Activated CD4-positive, alpha-beta memory T cell treated with anti-CD3 and anti-CD28 coated beads, Interleukin-2, amount 10 ng/mL, durations not matched to agents 7 days and 5 days (primary cell): ENCODE measurements at regions not wholly inside any gene's neighbourhood (a gene's known extent, or its start where the extent isn't known, plus 50 kb on each side); places are given as distances from the start of the nearest gene placed in this dataset.

Source experiments
- CTCF ChIA-PET: fragments of 350-600 bp; sonication (Branson Sonifier 250); formaldehyde crosslinking; loops from one replicate; lab custom pipeline; 2021; ENCODE audit warnings: antibody characterized with exemption, inconsistent platforms; lab: Charles Lee
- POLR2A ChIA-PET: fragments of 350-600 bp; sonication (Branson Sonifier 250); formaldehyde crosslinking; loops from one replicate; lab custom pipeline; 2021; ENCODE audit warnings: antibody characterized with exemption; lab: Charles Lee
- DNase-seq: peaks from one replicate; pipeline ENCODE4 v3.0.0-alpha.2; 2020
- H3K27ac Mint-ChIP-seq: one replicate; pipeline ENCODE4 v1.8.0; 2021; ENCODE audit warnings: mild to moderate bottlenecking, mixed read lengths
- H3K27me3 Mint-ChIP-seq: one replicate; pipeline ENCODE4 v1.8.0; 2021; ENCODE audit warnings: mixed read lengths
- H3K36me3 Mint-ChIP-seq: one replicate; pipeline ENCODE4 v1.8.0; 2021; ENCODE audit warnings: low read depth, mixed read lengths
- H3K4me1 Mint-ChIP-seq: one replicate; pipeline ENCODE4 v1.8.0; 2021; ENCODE audit warnings: mixed read lengths
- H3K4me3 Mint-ChIP-seq: one replicate; pipeline ENCODE4 v1.8.0; 2021; ENCODE audit warnings: mild to moderate bottlenecking, mixed read lengths
- H3K9me3 Mint-ChIP-seq: one replicate; pipeline ENCODE4 v1.8.0; 2021; ENCODE audit warnings: mixed read lengths

DNA sequence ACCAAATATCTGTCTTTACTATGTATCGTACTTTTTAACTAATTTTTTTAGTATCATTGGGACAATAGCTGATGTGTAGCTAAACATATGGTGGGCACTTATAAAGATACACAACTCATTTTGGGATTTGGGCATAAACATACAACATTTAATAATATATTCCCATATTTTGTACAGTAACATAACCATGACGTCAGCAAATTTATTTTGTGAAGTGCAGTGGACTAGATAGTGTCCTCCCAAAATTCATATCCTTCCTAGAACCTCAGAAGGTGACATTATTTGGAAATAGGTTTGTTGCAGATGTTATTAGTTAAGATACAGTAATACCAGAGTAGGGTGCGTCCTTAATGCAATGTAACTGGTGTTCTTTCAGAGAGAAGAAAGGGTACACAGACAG lies 356.7 kb downstream of the CDH7 start:
- H3K27me3 Mint-ChIP-seq: no peaks in the 10 kb centered on the region
- peaks cover 12% of the 10 kb centered on the region for H3K9me3 Mint-ChIP-seq
- no peak overlapping the region for H3K4me3 Mint-ChIP-seq
- H3K36me3 Mint-ChIP-seq: no peaks in the 10 kb centered on the region
- H3K4me1 Mint-ChIP-seq: no peaks in the 10 kb centered on the region
- H3K27ac Mint-ChIP-seq: no peak overlapping the region
- POLR2A ChIA-PET: no interaction called here
- no peak for DNase-seq
- CTCF ChIA-PET: no interaction called here

DNA sequence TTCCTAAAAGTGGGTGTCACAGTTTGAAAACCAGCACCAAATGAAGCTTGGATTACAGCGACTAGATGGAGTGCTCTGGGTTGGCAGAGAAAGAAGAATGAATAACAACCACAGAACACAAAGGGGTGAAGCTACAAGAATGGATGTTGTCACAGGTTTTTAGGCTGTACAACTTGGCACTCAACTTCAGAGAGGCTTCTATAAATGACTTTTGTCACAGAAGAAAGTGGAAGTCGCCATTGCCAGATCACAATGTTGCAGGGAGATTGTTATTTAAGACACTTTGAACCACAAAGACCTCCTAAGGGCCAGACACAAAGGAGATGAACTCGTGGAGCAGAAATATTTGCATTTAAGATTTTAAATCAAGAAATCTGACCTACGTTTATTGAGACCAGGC lies 354.2 kb downstream of the CDH7 start:
- Mint-ChIP-seq H3K4me3 (no peak overlapping the region), H3K27ac (no peak overlapping the region)

DNA sequence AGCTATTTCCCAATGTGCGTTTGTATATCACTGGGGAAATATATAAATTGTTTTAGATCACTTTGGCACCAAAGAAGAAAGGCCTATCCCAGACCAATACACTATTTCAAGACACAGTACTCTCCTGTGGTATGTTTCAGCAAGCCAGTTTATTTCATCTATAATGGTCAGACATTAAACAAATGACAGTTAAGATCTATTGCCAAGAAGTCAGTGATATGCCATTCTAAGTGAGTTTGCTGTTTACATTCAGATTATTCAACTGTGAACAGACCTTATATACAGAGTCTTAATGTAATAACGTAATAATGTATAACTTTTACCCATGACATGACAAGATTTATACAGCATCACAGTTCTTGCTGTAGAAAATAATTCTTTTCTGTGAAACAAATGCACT lies 352.7 kb downstream of the CDH7 start:
- no peak for DNase-seq
- Mint-ChIP-seq H3K36me3 (no peaks in the 10 kb centered on the region), H3K9me3 (peaks cover 5% of the 10 kb centered on the region), H3K27me3 (no peaks in the 10 kb centered on the region), H3K4me3 (no peak overlapping the region), H3K27ac (no peak overlapping the region), H3K4me1 (no peaks in the 10 kb centered on the region)
- ChIA-PET POLR2A (no interaction called here), CTCF (no interaction called here)

More for the DNA sequence above, 354.2 kb downstream of the CDH7 start:
- Mint-ChIP-seq H3K9me3 (peaks cover 7% of the 10 kb centered on the region), H3K27me3 (no peaks in the 10 kb centered on the region), H3K4me1 (no peaks in the 10 kb centered on the region), H3K36me3 (no peaks in the 10 kb centered on the region)
- no peak for DNase-seq
- ChIA-PET CTCF (no interaction called here), POLR2A (no interaction called here)

DNA sequence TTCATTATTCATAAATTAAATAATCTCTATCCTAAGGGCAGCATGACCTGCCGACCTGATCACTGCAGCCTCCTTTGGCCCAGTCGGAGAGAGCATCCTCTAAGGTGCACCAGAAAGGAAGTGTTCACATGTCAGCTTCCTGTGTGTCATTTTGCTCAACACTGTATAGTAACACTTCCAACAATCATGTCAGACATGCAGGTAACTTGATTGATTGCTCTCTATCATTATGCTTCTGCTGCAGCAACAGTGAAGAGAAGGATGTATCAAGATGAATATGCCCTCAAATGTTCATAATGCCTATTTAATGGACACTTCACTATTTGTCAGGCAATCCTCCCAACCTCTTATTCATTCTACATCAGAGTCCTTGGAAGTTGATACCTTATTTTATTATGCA lies 332.3 kb downstream of the CDH7 start:
- H3K27me3 Mint-ChIP-seq: no peaks in the 10 kb centered on the region

DNA sequence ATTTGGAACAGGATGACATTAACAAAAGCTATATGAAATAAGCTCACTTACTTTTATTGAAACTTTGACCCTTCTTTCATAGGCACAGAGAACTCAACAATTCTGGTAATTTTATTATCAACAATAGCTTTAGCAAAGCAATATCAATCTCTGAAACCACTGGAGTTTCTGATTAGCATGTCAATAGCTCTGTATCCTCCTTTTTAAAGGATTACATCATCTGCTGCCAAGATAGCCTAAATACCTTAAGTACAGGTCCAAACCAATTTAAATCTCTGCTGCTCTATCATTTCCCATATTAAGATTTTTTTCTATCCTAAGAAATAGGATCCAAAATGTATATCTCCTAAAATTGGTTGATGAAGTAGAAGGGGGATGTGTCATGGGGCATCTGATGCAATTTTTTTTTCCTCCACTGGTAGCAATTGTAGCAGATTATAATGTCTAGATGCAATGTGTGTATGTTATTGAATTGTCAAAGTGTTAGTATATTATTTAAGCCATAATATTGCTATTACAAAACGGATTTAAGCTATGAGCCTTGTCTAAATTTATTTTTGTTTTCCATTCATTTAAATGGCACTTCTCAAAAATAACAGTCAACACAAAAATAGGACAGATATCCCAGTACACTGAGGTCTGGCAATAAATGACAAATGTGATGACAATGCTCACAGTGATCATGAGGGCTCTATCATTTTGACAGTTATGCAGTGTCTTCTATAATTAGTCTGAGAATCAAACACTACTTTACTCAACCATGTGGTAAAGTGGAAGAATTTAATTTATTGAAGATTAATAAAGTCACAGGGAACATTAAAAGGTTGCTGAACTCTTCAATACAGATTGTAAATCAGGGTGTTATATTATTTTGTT lies 328.4 kb downstream of the CDH7 start:
- Mint-ChIP-seq H3K4me3 (no peak overlapping the region), H3K4me1 (no peaks in the 10 kb centered on the region), H3K36me3 (no peaks in the 10 kb centered on the region), H3K9me3 (peaks cover 8% of the 10 kb centered on the region), H3K27me3 (no peaks in the 10 kb centered on the region), H3K27ac (no peak overlapping the region)
- ChIA-PET CTCF (no interaction called here), POLR2A (no interaction called here)
- no peak for DNase-seq

More for the DNA sequence above, 332.3 kb downstream of the CDH7 start:
- no peak for DNase-seq
- Mint-ChIP-seq H3K9me3 (peaks cover 2% of the 10 kb centered on the region), H3K27ac (no peak overlapping the region), H3K4me1 (no peaks in the 10 kb centered on the region), H3K36me3 (no peaks in the 10 kb centered on the region), H3K4me3 (no peak overlapping the region)
- CTCF ChIA-PET: no interaction called here
- POLR2A ChIA-PET: no interaction called here

DNA sequence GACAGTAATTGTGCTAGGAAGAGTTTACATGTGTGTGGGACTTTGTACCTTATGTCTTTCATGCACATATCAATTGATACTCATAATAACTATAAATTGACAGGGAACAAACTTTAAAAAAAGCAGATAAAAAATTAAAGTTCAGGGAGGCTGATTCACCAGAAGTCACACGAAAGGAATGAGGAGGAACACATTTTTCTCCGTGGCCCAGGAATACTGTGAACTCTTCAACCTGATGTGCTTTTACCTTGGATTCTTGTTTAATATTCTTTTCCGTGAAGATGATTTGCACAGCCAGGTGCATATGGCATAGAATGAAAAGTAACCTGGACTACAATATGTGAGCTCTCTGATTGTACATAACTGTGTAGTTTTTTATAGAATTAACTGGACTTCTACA lies 326.3 kb downstream of the CDH7 start:
- CTCF ChIA-PET: no interaction called here
- no peak for DNase-seq
- H3K4me3 Mint-ChIP-seq: no peak overlapping the region
- H3K36me3 Mint-ChIP-seq: no peaks in the 10 kb centered on the region
- POLR2A ChIA-PET: no interaction called here
- H3K9me3 Mint-ChIP-seq: peaks cover 16% of the 10 kb centered on the region
- no peak overlapping the region for H3K27ac Mint-ChIP-seq
- no peaks in the 10 kb centered on the region for H3K27me3 Mint-ChIP-seq
- no peaks in the 10 kb centered on the region for H3K4me1 Mint-ChIP-seq

DNA sequence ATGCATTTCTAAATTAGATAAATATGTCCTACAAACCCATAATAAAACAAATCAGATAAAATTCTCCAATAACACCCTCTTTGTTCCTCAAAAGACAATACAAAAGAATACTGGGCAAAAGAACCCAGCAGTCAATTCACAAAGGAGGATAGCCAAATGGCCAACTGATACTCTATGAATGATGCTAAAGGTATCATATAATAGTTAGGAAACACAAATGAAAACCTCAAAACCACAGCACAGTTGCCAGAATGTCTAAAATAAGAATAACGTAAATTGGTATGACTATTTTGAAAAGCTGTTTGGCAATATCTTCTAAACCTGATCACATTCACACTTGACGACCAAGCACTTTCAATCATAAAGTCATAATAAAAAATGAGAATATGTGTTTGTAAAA lies 315.4 kb downstream of the CDH7 start:
- ChIA-PET POLR2A (no interaction called here), CTCF (no interaction called here)
- Mint-ChIP-seq H3K4me3 (no peak overlapping the region), H3K36me3 (no peaks in the 10 kb centered on the region), H3K27me3 (no peaks in the 10 kb centered on the region), H3K4me1 (no peaks in the 10 kb centered on the region), H3K27ac (no peak overlapping the region), H3K9me3 (peaks cover 14% of the 10 kb centered on the region)
- no peak for DNase-seq

DNA sequence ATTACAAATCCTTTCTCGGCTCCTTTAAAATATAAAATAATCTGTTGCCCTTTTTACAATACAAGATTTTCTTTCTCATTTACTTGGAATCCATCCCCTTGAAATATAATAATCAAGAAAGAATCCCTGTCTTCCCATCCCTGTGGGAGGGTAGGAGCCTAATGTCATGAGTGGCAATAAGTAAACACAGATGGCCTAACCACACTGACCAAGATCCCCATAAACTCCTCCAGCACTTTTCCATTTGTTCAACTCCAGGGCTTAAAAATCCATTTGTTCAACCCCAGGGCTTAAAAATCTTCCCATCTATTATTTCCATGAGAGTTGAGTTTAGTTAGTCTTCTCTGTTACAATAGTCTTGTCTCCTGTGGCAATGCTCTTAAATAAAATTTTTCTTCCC lies 297.6 kb downstream of the CDH7 start:
- Mint-ChIP-seq H3K27ac (no peak overlapping the region), H3K4me3 (no peak overlapping the region), H3K4me1 (no peaks in the 10 kb centered on the region), H3K27me3 (no peaks in the 10 kb centered on the region), H3K9me3 (peaks cover 6% of the 10 kb centered on the region), H3K36me3 (no peaks in the 10 kb centered on the region)
- POLR2A ChIA-PET: no interaction called here
- CTCF ChIA-PET: no interaction called here
- no peak for DNase-seq

DNA sequence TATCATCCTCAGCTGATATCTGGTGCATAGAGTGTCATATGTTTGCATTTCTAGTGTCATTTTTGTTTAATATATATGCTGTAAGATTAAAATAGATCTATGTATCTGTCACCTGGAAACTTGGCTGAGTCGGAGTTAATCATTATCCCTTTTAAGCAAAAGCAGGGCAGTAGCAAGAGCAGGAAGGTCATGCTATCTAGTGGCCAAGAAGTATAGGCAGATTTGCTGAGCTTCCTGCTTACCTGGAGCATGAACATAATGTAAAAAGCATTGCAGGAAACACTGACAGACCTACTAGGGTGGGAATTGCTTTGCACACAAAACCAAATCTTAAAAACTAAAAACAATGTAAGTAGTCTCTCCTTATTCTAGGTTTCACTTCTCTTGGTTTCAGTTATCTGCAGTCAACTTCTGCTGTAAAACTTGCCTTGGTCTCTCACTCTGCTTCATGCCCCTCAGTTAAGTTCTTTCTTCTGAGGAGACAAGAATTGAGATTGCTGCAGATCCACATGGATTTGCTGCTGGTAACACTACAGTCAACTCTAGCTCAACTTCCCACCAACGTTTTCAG lies 295.3 kb downstream of the CDH7 start:
- Mint-ChIP-seq H3K9me3 (peaks cover 6% of the 10 kb centered on the region), H3K27me3 (no peaks in the 10 kb centered on the region), H3K4me1 (no peaks in the 10 kb centered on the region), H3K27ac (no peak overlapping the region), H3K36me3 (no peaks in the 10 kb centered on the region), H3K4me3 (no peak overlapping the region)
- no peak for DNase-seq
- POLR2A ChIA-PET: no interaction called here
- CTCF ChIA-PET: no interaction called here

DNA sequence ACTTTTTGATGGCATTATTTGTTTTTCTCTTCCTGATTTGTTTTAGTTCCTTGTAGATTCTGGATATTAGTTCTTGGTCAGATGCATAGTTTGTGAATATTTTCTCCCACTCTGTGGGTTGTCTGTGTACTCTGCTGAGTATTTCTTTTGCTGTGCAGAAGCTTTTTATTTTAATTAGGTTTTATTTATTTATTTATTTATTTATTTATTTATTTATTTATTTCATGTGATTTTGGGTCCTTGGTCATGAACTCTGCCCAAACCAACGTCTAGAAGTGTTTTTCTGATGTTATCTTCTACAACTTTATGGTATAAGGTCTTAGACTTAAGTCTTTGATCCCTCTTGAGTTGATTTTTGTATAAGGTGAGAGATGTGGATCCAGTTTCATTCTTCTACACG lies 292.2 kb downstream of the CDH7 start:
- H3K27ac Mint-ChIP-seq: no peak overlapping the region
- no peaks in the 10 kb centered on the region for H3K27me3 Mint-ChIP-seq
- H3K9me3 Mint-ChIP-seq: peaks cover 3% of the 10 kb centered on the region
- no peak overlapping the region for H3K4me3 Mint-ChIP-seq
- POLR2A ChIA-PET: no interaction called here
- CTCF ChIA-PET: no interaction called here
- H3K36me3 Mint-ChIP-seq: no peaks in the 10 kb centered on the region
- H3K4me1 Mint-ChIP-seq: no peaks in the 10 kb centered on the region
- no peak for DNase-seq

DNA sequence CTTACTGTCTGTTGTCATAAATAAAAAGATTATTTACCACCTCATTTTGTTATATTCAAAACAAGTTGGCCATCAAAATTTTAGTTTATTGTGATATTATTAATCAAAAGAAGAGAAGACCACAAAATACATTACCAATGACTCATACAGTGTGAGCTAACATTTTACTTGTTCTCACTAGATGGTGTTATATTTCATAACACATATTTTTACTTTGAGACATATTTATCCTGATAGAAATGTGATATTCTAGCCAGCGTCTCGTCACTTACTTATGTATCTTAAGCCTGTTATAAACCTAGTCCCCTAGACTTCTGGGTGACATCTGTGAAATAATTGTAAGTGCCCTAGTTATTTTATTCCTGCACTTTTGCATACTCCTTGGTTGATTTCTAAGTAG lies 263.2 kb downstream of the CDH7 start:
- Mint-ChIP-seq H3K27ac (no peak overlapping the region), H3K4me1 (no peaks in the 10 kb centered on the region)
- CTCF ChIA-PET: no interaction called here

DNA sequence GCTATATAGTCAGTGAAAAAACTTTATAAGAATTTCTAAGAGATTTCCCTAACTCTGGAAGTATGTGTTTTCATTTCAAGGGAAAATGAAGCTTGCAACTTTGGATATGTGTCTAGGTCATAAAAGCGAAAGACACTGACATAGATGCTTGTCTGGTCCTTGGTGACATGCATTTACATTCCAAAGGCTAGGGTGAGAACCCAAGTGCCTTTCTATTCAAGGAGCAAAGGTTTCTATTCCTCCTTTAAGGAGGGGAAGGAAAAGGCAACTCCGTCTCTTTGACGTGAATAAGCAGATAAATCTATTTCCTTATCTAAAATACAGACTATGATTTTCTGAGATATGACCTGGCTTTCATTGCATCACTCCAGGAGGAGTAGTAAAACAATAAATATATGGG lies 261.1 kb downstream of the CDH7 start:
- Mint-ChIP-seq H3K27ac (no peak overlapping the region), H3K27me3 (no peaks in the 10 kb centered on the region), H3K4me1 (no peaks in the 10 kb centered on the region), H3K36me3 (no peaks in the 10 kb centered on the region), H3K9me3 (peaks cover 11% of the 10 kb centered on the region), H3K4me3 (no peak overlapping the region)
- ChIA-PET CTCF (no interaction called here), POLR2A (no interaction called here)
- no peak for DNase-seq

More for the DNA sequence above, 263.2 kb downstream of the CDH7 start:
- POLR2A ChIA-PET: no interaction called here
- Mint-ChIP-seq H3K4me3 (no peak overlapping the region), H3K27me3 (no peaks in the 10 kb centered on the region), H3K36me3 (no peaks in the 10 kb centered on the region), H3K9me3 (peaks cover 8% of the 10 kb centered on the region)
- DNase-seq: no peak

DNA sequence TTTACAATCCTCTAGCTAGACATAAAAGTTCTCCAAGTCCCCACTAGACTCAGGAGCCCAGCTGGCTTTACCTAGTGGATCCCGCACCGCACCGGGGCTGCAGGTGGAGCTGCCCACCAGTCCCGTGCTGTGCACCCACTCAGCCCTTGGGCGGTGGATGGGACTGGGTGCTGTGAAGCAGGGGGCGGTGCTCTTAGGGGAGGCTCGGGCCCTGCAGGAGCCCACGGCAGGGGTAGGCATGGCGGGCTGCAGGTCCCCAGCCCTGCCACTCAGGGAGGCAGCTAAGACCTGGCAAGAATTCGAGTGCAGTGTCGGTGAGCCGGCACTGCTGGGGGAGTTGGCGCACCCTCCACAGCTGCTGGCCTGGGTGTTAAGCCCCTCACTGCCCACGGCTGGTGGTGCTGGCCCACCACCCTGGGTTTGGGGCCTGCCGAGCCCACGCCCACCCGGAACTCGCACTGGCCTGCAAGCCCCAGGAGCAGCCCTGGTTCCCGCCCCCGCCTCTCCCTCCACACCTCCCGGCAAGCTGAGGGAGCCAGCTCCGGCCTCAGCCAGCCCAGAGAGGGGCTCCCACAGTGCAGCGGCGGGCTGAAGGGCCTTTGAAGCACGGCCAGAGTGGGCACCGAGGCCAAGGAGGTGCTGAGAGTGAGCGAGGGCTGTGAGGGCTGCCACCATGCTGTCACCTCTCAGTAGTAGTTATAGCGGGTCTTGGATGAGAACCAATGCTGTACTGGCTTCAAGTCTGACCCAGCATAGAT lies 255.2 kb downstream of the CDH7 start:
- CTCF ChIA-PET: no interaction called here
- Mint-ChIP-seq H3K36me3 (no peaks in the 10 kb centered on the region), H3K27me3 (no peaks in the 10 kb centered on the region), H3K4me1 (no peaks in the 10 kb centered on the region), H3K27ac (no peak overlapping the region), H3K4me3 (no peak overlapping the region), H3K9me3 (peaks cover 17% of the 10 kb centered on the region)
- POLR2A ChIA-PET: no interaction called here
- DNase-seq: no peak
